NCI-H2196 (cell line): ENCODE measurements at regions not wholly inside any gene's neighbourhood (a gene's known extent, or its start where the extent isn't known, plus 50 kb on each side); places are given as distances from the start of the nearest gene placed in this dataset.

Experiments used
- DNase-seq: peaks from one replicate; lab custom pipeline; 2025; ENCODE audit not compliant: unreplicated experiment; lab: John Stamatoyannopoulos, UW

- peak; percentile 66 for DNase-seq
Measured at GRCh38 chr1:2865571-2866421, 64.3 kb upstream of the TTC34 start.

- peak; percentile 66 for DNase-seq
Measured at GRCh38 chr1:2866422-2867086, 65.1 kb upstream of the TTC34 start.

- DNase-seq = no peak
Measured at GRCh38 chr1:2867087-2867425, 65.6 kb upstream of the TTC34 start.

GRCh38 chr1:2867861-2868260 lies 66.4 kb upstream of the TTC34 start:
- no peak for DNase-seq

GRCh38 chr1:2868571-2869195 lies 67.2 kb upstream of the TTC34 start:
- DNase-seq = no peak

GRCh38 chr1:2871246-2871815 lies 69.8 kb upstream of the TTC34 start:
- DNase-seq = no peak

- no peak for DNase-seq
Measured at GRCh38 chr1:2874207-2874606, 72.7 kb upstream of the TTC34 start.

- DNase-seq = no peak
Measured at GRCh38 chr1:2874607-2875480, 73.4 kb upstream of the TTC34 start.

- peak; percentile 4 for DNase-seq
Measured at GRCh38 chr1:2875707-2876561, 74.4 kb upstream of the TTC34 start.

- no peak for DNase-seq
Measured at GRCh38 chr1:2876846-2877245, 75.4 kb upstream of the TTC34 start.

- no peak for DNase-seq
Measured at GRCh38 chr1:2877391-2877790, 75.9 kb upstream of the TTC34 start.

GRCh38 chr1:2878591-2878990 lies 77.1 kb upstream of the TTC34 start:
- no peak for DNase-seq

- no peak for DNase-seq
Measured at GRCh38 chr1:2879026-2879425, 77.5 kb upstream of the TTC34 start.

GRCh38 chr1:2879591-2879990 lies 78.1 kb upstream of the TTC34 start:
- DNase-seq = no peak

- no peak for DNase-seq
Measured at GRCh38 chr1:2880086-2880485, 78.6 kb upstream of the TTC34 start.

GRCh38 chr1:2880812-2881295 lies 79.4 kb upstream of the TTC34 start:
- DNase-seq = no peak

- DNase-seq = no peak
Measured at GRCh38 chr1:2881556-2881955, 80.1 kb upstream of the TTC34 start.

GRCh38 chr1:2882966-2883696 lies 81.6 kb upstream of the TTC34 start:
- no peak for DNase-seq

- DNase-seq = no peak
Measured at GRCh38 chr1:2885001-2885400, 83.5 kb upstream of the TTC34 start.
